ENCODE measurements at regions not wholly inside any gene's neighbourhood (a gene's known extent, or its start where the extent isn't known, plus 50 kb on each side); places are given as distances from the start of the nearest gene placed in this dataset.
A peak's percentile ranks its signal among the peaks of the same experiment; 100 is the strongest.
"Not testable (repeated sequence)": the region's sequence is repeated elsewhere in the genome, so short reads cannot be mapped to it uniquely, and the experiment has no call there.

GRCh38 chr3:125810010-125810409, 159.0 kb upstream of the ROPN1B start:
- H3K36me3 Mint-ChIP-seq (ENCODE audit: insufficient read depth); ATAC-seq; H3K27me3 Mint-ChIP-seq (ENCODE audit: low read depth); H3K4me3 Mint-ChIP-seq; DNase-seq; H3K4me1 Mint-ChIP-seq (ENCODE audit: low read depth): not testable (repeated sequence)
- peaks cover 48% of the 10 kb centered on the region for H3K9me3 Mint-ChIP-seq

- not testable (repeated sequence) for DNase-seq; H3K4me3 Mint-ChIP-seq; H3K36me3 Mint-ChIP-seq (ENCODE audit: insufficient read depth); H3K27me3 Mint-ChIP-seq (ENCODE audit: low read depth); ATAC-seq; H3K4me1 Mint-ChIP-seq (ENCODE audit: low read depth); H3K9me3 Mint-ChIP-seq
These were observed 146.8 kb upstream of the ROPN1B start for GRCh38 chr3:125822175-125822574.

- not testable (repeated sequence) for H3K27me3 Mint-ChIP-seq (ENCODE audit: low read depth); ATAC-seq; H3K4me1 Mint-ChIP-seq (ENCODE audit: low read depth); DNase-seq; H3K36me3 Mint-ChIP-seq (ENCODE audit: insufficient read depth); H3K4me3 Mint-ChIP-seq
- H3K9me3 Mint-ChIP-seq, result peaks cover 19% of the 10 kb centered on the region
These were observed 137.8 kb upstream of the ROPN1B start for GRCh38 chr3:125831005-125831750.

- not testable (repeated sequence) for DNase-seq; ATAC-seq; H3K9me3 Mint-ChIP-seq; H3K27me3 Mint-ChIP-seq (ENCODE audit: low read depth); H3K36me3 Mint-ChIP-seq (ENCODE audit: insufficient read depth)
- Mint-ChIP-seq H3K4me3 (peak overlapping the region; percentile 70), H3K4me1 (ENCODE audit: low read depth) (peaks cover 15% of the 10 kb centered on the region)
These were observed 133.4 kb upstream of the ROPN1B start for GRCh38 chr3:125835562-125835961.

- H3K27me3 Mint-ChIP-seq (ENCODE audit: low read depth); H3K36me3 Mint-ChIP-seq (ENCODE audit: insufficient read depth); H3K9me3 Mint-ChIP-seq; DNase-seq; ATAC-seq: not testable (repeated sequence)
- Mint-ChIP-seq H3K4me3 (peak overlapping the region; percentile 70), H3K4me1 (ENCODE audit: low read depth) (peaks cover 15% of the 10 kb centered on the region)
These were observed 132.9 kb upstream of the ROPN1B start for GRCh38 chr3:125836011-125836551.

- H3K27me3 Mint-ChIP-seq (ENCODE audit: low read depth); H3K9me3 Mint-ChIP-seq; DNase-seq; H3K36me3 Mint-ChIP-seq (ENCODE audit: insufficient read depth); ATAC-seq: not testable (repeated sequence)
- peaks cover 15% of the 10 kb centered on the region for H3K4me1 Mint-ChIP-seq (ENCODE audit: low read depth)
- H3K4me3 Mint-ChIP-seq, result peak overlapping the region; percentile 70
These were observed 132.2 kb upstream of the ROPN1B start for GRCh38 chr3:125836786-125837185.

GRCh38 chr3:125838857-125839256, 130.1 kb upstream of the ROPN1B start:
- H3K27me3 Mint-ChIP-seq (ENCODE audit: low read depth); ATAC-seq; H3K9me3 Mint-ChIP-seq; H3K4me3 Mint-ChIP-seq; H3K36me3 Mint-ChIP-seq (ENCODE audit: insufficient read depth); DNase-seq: not testable (repeated sequence)
- H3K4me1 Mint-ChIP-seq (ENCODE audit: low read depth), result peaks cover 15% of the 10 kb centered on the region

GRCh38 chr3:125840465-125840864, 128.5 kb upstream of the ROPN1B start:
- not testable (repeated sequence) for ATAC-seq

GRCh38 chr3:125847966-125848365, 121.0 kb upstream of the ROPN1B start:
- H3K36me3 Mint-ChIP-seq (ENCODE audit: insufficient read depth), result peaks cover 13% of the 10 kb centered on the region
- ATAC-seq; H3K27me3 Mint-ChIP-seq (ENCODE audit: low read depth); H3K4me1 Mint-ChIP-seq (ENCODE audit: low read depth); DNase-seq; H3K4me3 Mint-ChIP-seq: not testable (repeated sequence)
- peaks cover 12% of the 10 kb centered on the region for H3K9me3 Mint-ChIP-seq

More at GRCh38 chr3:125840465-125840864, 128.5 kb upstream of the ROPN1B start:
- not testable (repeated sequence) for H3K27me3 Mint-ChIP-seq (ENCODE audit: low read depth); DNase-seq; H3K9me3 Mint-ChIP-seq; H3K36me3 Mint-ChIP-seq (ENCODE audit: insufficient read depth); H3K4me3 Mint-ChIP-seq
- H3K4me1 Mint-ChIP-seq (ENCODE audit: low read depth), result peaks cover 15% of the 10 kb centered on the region

- not testable (repeated sequence) for DNase-seq; H3K27me3 Mint-ChIP-seq (ENCODE audit: low read depth); H3K36me3 Mint-ChIP-seq (ENCODE audit: insufficient read depth); H3K4me3 Mint-ChIP-seq; ATAC-seq; H3K4me1 Mint-ChIP-seq (ENCODE audit: low read depth); H3K9me3 Mint-ChIP-seq
These were observed 114.0 kb upstream of the ROPN1B start for GRCh38 chr3:125855006-125855405.

GRCh38 chr3:125860547-125860946, 108.4 kb upstream of the ROPN1B start:
- not testable (repeated sequence) for H3K9me3 Mint-ChIP-seq; H3K36me3 Mint-ChIP-seq (ENCODE audit: insufficient read depth); H3K4me1 Mint-ChIP-seq (ENCODE audit: low read depth); H3K27me3 Mint-ChIP-seq (ENCODE audit: low read depth); ATAC-seq; H3K4me3 Mint-ChIP-seq; DNase-seq

- H3K36me3 Mint-ChIP-seq (ENCODE audit: insufficient read depth); H3K4me1 Mint-ChIP-seq (ENCODE audit: low read depth); H3K27me3 Mint-ChIP-seq (ENCODE audit: low read depth); DNase-seq; H3K4me3 Mint-ChIP-seq; ATAC-seq; H3K9me3 Mint-ChIP-seq: not testable (repeated sequence)
These were observed 106.1 kb upstream of the ROPN1B start for GRCh38 chr3:125862841-125863254.

- ATAC-seq; DNase-seq; H3K9me3 Mint-ChIP-seq; H3K36me3 Mint-ChIP-seq (ENCODE audit: insufficient read depth); H3K4me3 Mint-ChIP-seq; H3K27me3 Mint-ChIP-seq (ENCODE audit: low read depth); H3K4me1 Mint-ChIP-seq (ENCODE audit: low read depth): not testable (repeated sequence)
These were observed 104.4 kb upstream of the ROPN1B start for GRCh38 chr3:125864532-125864931.

GRCh38 chr3:125886006-125886405, 83.0 kb upstream of the ROPN1B start:
- not testable (repeated sequence) for ATAC-seq; H3K4me1 Mint-ChIP-seq (ENCODE audit: low read depth); H3K36me3 Mint-ChIP-seq (ENCODE audit: insufficient read depth); DNase-seq; H3K4me3 Mint-ChIP-seq; H3K27me3 Mint-ChIP-seq (ENCODE audit: low read depth)
- H3K9me3 Mint-ChIP-seq, result peaks cover 19% of the 10 kb centered on the region

GRCh38 chr3:125899181-125899580, 69.8 kb upstream of the ROPN1B start:
- not testable (repeated sequence) for H3K36me3 Mint-ChIP-seq (ENCODE audit: insufficient read depth); H3K9me3 Mint-ChIP-seq; DNase-seq; H3K27me3 Mint-ChIP-seq (ENCODE audit: low read depth); H3K4me1 Mint-ChIP-seq (ENCODE audit: low read depth); H3K4me3 Mint-ChIP-seq; ATAC-seq
